HepG2 (cell line): ENCODE measurements at regions not wholly inside any gene's neighbourhood (a gene's known extent, or its start where the extent isn't known, plus 50 kb on each side); places are given as distances from the start of the nearest gene placed in this dataset.

Experiments used
- ATAC-seq: fragments of 200-7000 bp; cut with Tn5 transposase; 3 replicates; pipeline ENCODE4 v1.9.1; 2020; ENCODE audit warnings: mild to moderate bottlenecking, moderate library complexity
- BruUV-seq: library from RNA; stranded (reverse); fragments of 400-500 nt; replicated peaks from 2 replicates; lab custom pipeline; 2021; lab: Mats Ljungman, UMichigan
- CTCF ChIA-PET: fragments of 300-600 bp; formaldehyde crosslinking; extraction: SDS; loops from one replicate; lab custom pipeline; 2021; ENCODE audit warnings: low total read pairs, inconsistent platforms, low intra/inter-chr PET ratio; lab: Yijun Ruan, JAX
- POLR2A ChIA-PET: fragments of 350-600 bp; sonication (Branson Sonifier 250); formaldehyde crosslinking; loops from one replicate; lab custom pipeline; 2020; ENCODE audit warnings: antibody characterized with exemption, inconsistent platforms; lab: Yijun Ruan, JAX
- DNase-seq: peaks from one replicate; pipeline ENCODE4 v3.0.0-alpha.2; 2015; ENCODE audit warnings: low spot score
- FAIRE-seq: peaks from 3 replicates; lab custom pipeline; 2011; peaks lifted over from hg19 to GRCh38; lab: Jason Lieb, UNC
- H2AFZ ChIP-seq: one replicate; pipeline ENCODE4 v1.6.1; 2011; ENCODE audit warnings: low read length, inconsistent platforms
- H3K27ac ChIP-seq: fragments of 300-600 bp; 3 replicates; pipeline ENCODE4 v1.8.0; 2011; ENCODE audit warnings: mixed run types, mild to moderate bottlenecking, mixed read lengths, low read length, inconsistent platforms; ENCODE audit not compliant: insufficient read depth; ENCODE audit errors: extremely low read length
- H3K27me3 ChIP-seq, 2 experiments: fragments of 200-600 bp in 1 of 2; 2 replicates in 1 of 2; 3 replicates in 1 of 2; pipeline versions ENCODE4 v1.6.0 to v1.8.0; 2011; ENCODE audit warnings: low read length in 2 of 2, mild to moderate bottlenecking in 2 of 2, moderate library complexity in 2 of 2, inconsistent platforms in 1 of 2; ENCODE audit not compliant: insufficient read depth in 2 of 2, control insufficient read depth in 1 of 2
- H3K36me3 ChIP-seq, 2 experiments: fragments of 200-600 bp in 1 of 2; replicated peaks in 1 of 2; 2 replicates in 1 of 2; 3 replicates in 1 of 2; pipeline versions ENCODE4 v1.5.1 to v1.8.0; 2011; ENCODE audit warnings: low read length in 2 of 2, inconsistent platforms in 1 of 2; ENCODE audit not compliant: insufficient read depth in 2 of 2, control insufficient read depth in 1 of 2
- H3K4me1 ChIP-seq: 2 replicates; pipeline ENCODE4 v1.5.1; 2012; ENCODE audit warnings: low read length, inconsistent platforms; ENCODE audit not compliant: insufficient read depth
- H3K4me2 ChIP-seq: 2 replicates; pipeline ENCODE4 v1.6.0; 2011; ENCODE audit warnings: low read depth, low read length, inconsistent platforms
- H3K4me3 ChIP-seq, 3 experiments: fragments of 200-600 bp in 1 of 3; sonication (generic), shearing (Covaris generic) in 1 of 3; replicated peaks in 1 of 3; 2 replicates each; pipeline ENCODE4 v1.5.1; 2011 to 2016; ENCODE audit warnings: low read length in 3 of 3, inconsistent platforms in 2 of 3, low read depth in 2 of 3, mild to moderate bottlenecking in 2 of 3, control low read depth in 1 of 3, mixed read lengths in 1 of 3; ENCODE audit not compliant: insufficient read depth in 1 of 3
- H3K79me2 ChIP-seq: one replicate; pipeline ENCODE4 v1.6.1; 2011; ENCODE audit warnings: low read length, inconsistent platforms; ENCODE audit not compliant: insufficient read depth
- H3K9ac ChIP-seq: 2 replicates; pipeline ENCODE4 v1.6.0; 2011; ENCODE audit warnings: mild to moderate bottlenecking, low read depth, low read length, inconsistent platforms; ENCODE audit not compliant: insufficient read depth
- H3K9me3 ChIP-seq: 2 replicates; pipeline ENCODE4 v1.5.1; 2012; ENCODE audit warnings: mild to moderate bottlenecking, low read length
- H4K20me1 ChIP-seq: 2 replicates; pipeline ENCODE4 v1.6.0; 2011; ENCODE audit warnings: inconsistent platforms, mild to moderate bottlenecking, low read length, moderate library complexity; ENCODE audit not compliant: insufficient read depth
- CTCF ChIP-seq: sonication (generic); formaldehyde crosslinking; IDR thresholded peaks from 2 replicates; pipeline ENCODE4 v1.5.0; 2020; ENCODE audit warnings: mild to moderate bottlenecking, missing genetic modification reagents, moderate library complexity
- EHMT2 ChIP-seq: fragments of 200-600 bp; sonication (generic); IDR thresholded peaks from 2 replicates; pipeline ENCODE4 v1.7.0; 2017; ENCODE audit warnings: antibody characterized with exemption, low read depth, low read length, borderline replicate concordance
- KDM5B ChIP-seq: sonication (generic); formaldehyde crosslinking; IDR thresholded peaks from 2 replicates; pipeline ENCODE4 v1.4.0; 2020; ENCODE audit warnings: missing genetic modification reagents, mild to moderate bottlenecking, borderline replicate concordance
- ZNF331 ChIP-seq: sonication (generic); formaldehyde crosslinking; IDR thresholded peaks from 2 replicates; pipeline ENCODE4 v1.4.0; 2020; ENCODE audit warnings: missing genetic modification reagents
- WGBS: methylation state at CpG from one replicate; pipeline ENCODE4 v1.1.6; 2017; ENCODE audit warnings: low lambda C conversion rate; 5-methylcytosine and 5-hydroxymethylcytosine counted together
- in situ Hi-C: cut with HindIII; loops from 2 replicates; pipeline ENCODE4 v1.10.0; 2017; ENCODE audit warnings: low pct_unique_long_range_greater_than_20kb; ENCODE audit not compliant: extremely low pct_ligation_motif_present
- intact Hi-C: fragments of 100-400 bp; cut with micrococcal nuclease; formaldehyde crosslinking; loops from one replicate; pipeline ENCODE4 v1.10.0; 2022; ENCODE audit not compliant: unreplicated experiment
- TF ChIP-seq, protein P1 (sequence below): sonication (generic); formaldehyde crosslinking; IDR thresholded peaks from 2 replicates; pipeline ENCODE4 v1.4.0; 2020; ENCODE audit warnings: missing genetic modification reagents

DNA sequence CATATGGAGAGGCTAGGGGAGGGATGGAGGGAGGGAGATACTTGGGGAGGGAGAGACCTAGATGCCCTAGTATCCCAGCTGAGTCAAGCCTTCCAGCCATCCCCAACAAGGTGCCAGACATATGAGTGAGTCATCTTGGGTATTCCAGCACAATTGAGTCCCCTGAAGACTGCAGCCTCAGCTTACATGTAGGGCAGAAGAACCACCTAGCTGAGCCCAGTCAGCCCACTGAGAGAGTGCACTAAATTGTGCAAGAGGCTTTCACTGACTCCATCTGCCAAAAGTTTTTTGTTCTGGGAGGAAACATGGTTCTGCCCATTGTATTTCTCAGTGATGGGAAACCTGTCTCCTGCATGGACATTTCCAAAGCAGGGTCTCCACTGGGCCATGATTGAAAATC lies 76.4 kb downstream of the FOXD2 start:
- intact Hi-C loops = no loop called here
- BruUV-seq = no TSS peak
- no peaks in the 10 kb centered on the region for H3K4me1 ChIP-seq
- no peak overlapping the region for H2AFZ ChIP-seq
- H3K79me2 ChIP-seq = no peaks in the 10 kb centered on the region
- no peaks in the 10 kb centered on the region for H3K9me3 ChIP-seq
- no peak overlapping the region for H3K4me3 ChIP-seq
- in situ Hi-C loops = no loop called here
- H3K27me3 ChIP-seq = peaks cover 5 to 55% of the 10 kb centered on the region in 2 experiments; a peak in 4 of 5 replicates
- ATAC-seq (no peak), FAIRE-seq (no peak)
- no peaks in the 10 kb centered on the region; the same call in 1 of the 2 replicates for H4K20me1 ChIP-seq
- CTCF ChIA-PET = no interaction called here
- H3K9ac ChIP-seq = no peak overlapping the region
- H3K36me3 ChIP-seq = no peaks in the 10 kb centered on the region
- TF ChIP-seq EHMT2 = no peak
- TF ChIP-seq ZNF331 (CRISPR knock-in tag) = peak; percentile 98
- TF ChIP-seq, all 625 proteins: peak for 1
- POLR2A ChIA-PET = no interaction called here
- DNase-seq = no peak
- H3K27ac ChIP-seq = no peak overlapping the region
- H3K4me2 ChIP-seq = no peak overlapping the region

DNA sequence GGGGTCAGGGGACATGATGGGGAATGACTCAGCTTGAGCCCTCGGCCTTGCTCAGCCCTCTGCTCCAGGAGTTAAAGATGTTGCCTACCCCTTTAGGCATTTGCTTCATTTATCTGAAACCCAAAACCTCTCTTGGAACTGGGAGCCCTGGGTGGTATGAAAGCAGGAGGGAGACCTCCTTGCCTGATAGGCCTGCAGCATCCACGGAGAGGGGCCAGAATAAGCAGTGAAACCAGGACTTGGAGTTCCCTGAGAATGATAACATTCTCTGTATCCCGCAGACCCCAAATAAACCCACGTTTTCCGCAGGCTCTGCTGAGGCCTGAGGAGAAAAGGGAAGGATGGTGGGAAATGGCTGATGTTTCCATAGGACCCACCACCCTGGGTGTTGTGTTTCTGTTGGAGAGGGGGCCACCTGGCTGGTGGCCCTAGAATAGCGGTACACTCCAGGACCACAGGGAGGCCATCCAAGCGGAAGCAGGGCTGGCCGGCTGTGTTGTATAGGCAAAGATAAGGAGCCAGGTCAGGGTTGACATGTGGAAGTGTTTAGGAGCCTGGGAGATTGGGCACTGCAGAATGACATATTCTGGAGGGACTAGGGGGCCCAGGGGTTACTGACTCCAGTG lies 77.4 kb downstream of the FOXD2 start:
- peaks cover 2 to 54% of the 10 kb centered on the region in 2 experiments; a peak in 4 of 5 replicates for H3K27me3 ChIP-seq
- H3K4me3 ChIP-seq = no peak overlapping the region
- no peaks in the 10 kb centered on the region for H3K9me3 ChIP-seq
- H3K4me1 ChIP-seq = no peaks in the 10 kb centered on the region
- ChIA-PET CTCF (no interaction called here), POLR2A (no interaction called here)
- no peak overlapping the region for H2AFZ ChIP-seq
- H3K27ac ChIP-seq = no peak overlapping the region
- intact Hi-C loops (no loop called here), in situ Hi-C loops (no loop called here)
- TF ChIP-seq, protein P1, sequence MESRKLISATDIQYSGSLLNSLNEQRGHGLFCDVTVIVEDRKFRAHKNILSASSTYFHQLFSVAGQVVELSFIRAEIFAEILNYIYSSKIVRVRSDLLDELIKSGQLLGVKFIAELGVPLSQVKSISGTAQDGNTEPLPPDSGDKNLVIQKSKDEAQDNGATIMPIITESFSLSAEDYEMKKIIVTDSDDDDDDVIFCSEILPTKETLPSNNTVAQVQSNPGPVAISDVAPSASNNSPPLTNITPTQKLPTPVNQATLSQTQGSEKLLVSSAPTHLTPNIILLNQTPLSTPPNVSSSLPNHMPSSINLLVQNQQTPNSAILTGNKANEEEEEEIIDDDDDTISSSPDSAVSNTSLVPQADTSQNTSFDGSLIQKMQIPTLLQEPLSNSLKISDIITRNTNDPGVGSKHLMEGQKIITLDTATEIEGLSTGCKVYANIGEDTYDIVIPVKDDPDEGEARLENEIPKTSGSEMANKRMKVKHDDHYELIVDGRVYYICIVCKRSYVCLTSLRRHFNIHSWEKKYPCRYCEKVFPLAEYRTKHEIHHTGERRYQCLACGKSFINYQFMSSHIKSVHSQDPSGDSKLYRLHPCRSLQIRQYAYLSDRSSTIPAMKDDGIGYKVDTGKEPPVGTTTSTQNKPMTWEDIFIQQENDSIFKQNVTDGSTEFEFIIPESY (CRISPR knock-in tag) = 0 out of 2 replicates have a peak, but pooled peaks have one; percentile 8
- TF ChIP-seq KDM5B = no peak
- TF ChIP-seq CTCF (CRISPR knock-in tag) = peak; percentile 34
- H3K36me3 ChIP-seq = no peaks in the 10 kb centered on the region
- no peak overlapping the region for H3K4me2 ChIP-seq
- no TSS peak for BruUV-seq
- H3K79me2 ChIP-seq = no peaks in the 10 kb centered on the region
- no peaks in the 10 kb centered on the region for H4K20me1 ChIP-seq
- no peak overlapping the region for H3K9ac ChIP-seq
- 26% methylated on average over 8 of the region's 8 CpGs for WGBS
- ATAC-seq = peak; percentile 65
- no peak for FAIRE-seq
- DNase-seq = no peak
